Parathyroid adenoma (tissue), 2 donors: ENCODE measurements at regions not wholly inside any gene's neighbourhood (a gene's known extent, or its start where the extent isn't known, plus 50 kb on each side); places are given as distances from the start of the nearest gene placed in this dataset.

Experiments
- H2AFZ ChIP-seq: fragments of 300-600 bp; sonication (generic); one replicate; pipeline ENCODE4 v1.7.0; 2017; ENCODE audit warnings: antibody characterized with exemption, mild to moderate bottlenecking
- H3K27ac ChIP-seq: fragments of 300-600 bp; sonication (generic); one replicate; pipeline ENCODE4 v1.7.0; 2017
- H3K27me3 ChIP-seq: fragments of 300-600 bp; sonication (generic); one replicate; pipeline ENCODE4 v1.7.0; 2017; ENCODE audit warnings: low read length; ENCODE audit not compliant: control insufficient read depth, insufficient read depth
- H3K36me3 ChIP-seq: fragments of 300-600 bp; sonication (generic); one replicate; pipeline ENCODE4 v1.7.0; 2017; ENCODE audit warnings: low read length; ENCODE audit not compliant: control insufficient read depth, insufficient read depth
- H3K4me1 ChIP-seq: fragments of 300-600 bp; sonication (generic); one replicate; pipeline ENCODE4 v1.7.0; 2017; ENCODE audit warnings: control low read depth
- H3K4me2 ChIP-seq: fragments of 300-600 bp; sonication (generic); one replicate; pipeline ENCODE4 v1.7.0; 2017; ENCODE audit warnings: low read length
- H3K4me3 ChIP-seq: fragments of 300-600 bp; sonication (generic); one replicate; pipeline ENCODE4 v1.7.0; 2017; ENCODE audit warnings: low read depth, low read length
- H3K79me2 ChIP-seq: fragments of 300-600 bp; sonication (generic); one replicate; pipeline ENCODE4 v1.7.0; 2017; ENCODE audit warnings: control low read depth
- H3K9ac ChIP-seq: fragments of 300-600 bp; sonication (generic); one replicate; pipeline ENCODE4 v1.7.0; 2017; ENCODE audit warnings: mild to moderate bottlenecking
- H3K9me3 ChIP-seq: fragments of 300-600 bp; sonication (generic); one replicate; pipeline ENCODE4 v1.7.0; 2017; ENCODE audit warnings: low read length; ENCODE audit not compliant: control insufficient read depth
- CTCF ChIP-seq: fragments of 300-600 bp; sonication (generic); IDR thresholded peaks from one replicate; pipeline ENCODE4 v1.7.0; 2017; ENCODE audit warnings: antibody characterized with exemption, mild to moderate bottlenecking
- donor health status: primary hyperparathyroidism.

GRCh38 chr6:119602215-119603178 is 252.9 kb upstream of the MAN1A1 start:
- no peak overlapping the region for H3K9ac ChIP-seq
- H3K27ac ChIP-seq, result no peak overlapping the region
- no peak overlapping the region for H3K4me3 ChIP-seq
- H3K36me3 ChIP-seq, result no peaks in the 10 kb centered on the region
- H3K9me3 ChIP-seq, result no peaks in the 10 kb centered on the region
- no peak for TF ChIP-seq CTCF
- no peak overlapping the region for H3K4me2 ChIP-seq
- no peaks in the 10 kb centered on the region for H3K79me2 ChIP-seq
- H3K27me3 ChIP-seq, result no peaks in the 10 kb centered on the region
- H3K4me1 ChIP-seq, result no peaks in the 10 kb centered on the region
- no peak overlapping the region for H2AFZ ChIP-seq

- no peaks in the 10 kb centered on the region for H3K79me2 ChIP-seq
- no peaks in the 10 kb centered on the region for H3K36me3 ChIP-seq
- TF ChIP-seq CTCF, result no peak
- no peaks in the 10 kb centered on the region for H3K9me3 ChIP-seq
- no peak overlapping the region for H3K4me2 ChIP-seq
- no peak overlapping the region for H2AFZ ChIP-seq
- no peak overlapping the region for H3K27ac ChIP-seq
- H3K4me1 ChIP-seq, result no peaks in the 10 kb centered on the region
- H3K9ac ChIP-seq, result no peak overlapping the region
- no peaks in the 10 kb centered on the region for H3K27me3 ChIP-seq
- no peak overlapping the region for H3K4me3 ChIP-seq
Observed at GRCh38 chr6:119598883-119599282, 249.3 kb upstream of the MAN1A1 start.

GRCh38 chr6:119594907-119595306 is 245.3 kb upstream of the MAN1A1 start:
- Histone ChIP-seq H3K4me3 (no peak overlapping the region), H3K4me2 (no peak overlapping the region), H3K27ac (no peak overlapping the region), H3K9me3 (no peaks in the 10 kb centered on the region), H3K9ac (no peak overlapping the region), H3K27me3 (no peaks in the 10 kb centered on the region), H3K36me3 (no peaks in the 10 kb centered on the region), H2AFZ (no peak overlapping the region), H3K4me1 (no peaks in the 10 kb centered on the region), H3K79me2 (no peaks in the 10 kb centered on the region)
- TF ChIP-seq CTCF, result no peak

GRCh38 chr6:119591235-119591634 is 241.7 kb upstream of the MAN1A1 start:
- H2AFZ ChIP-seq, result no peak overlapping the region
- no peak overlapping the region for H3K4me3 ChIP-seq
- no peak overlapping the region for H3K4me2 ChIP-seq
- H3K9me3 ChIP-seq, result no peaks in the 10 kb centered on the region
- H3K4me1 ChIP-seq, result no peaks in the 10 kb centered on the region
- TF ChIP-seq CTCF, result no peak
- no peak overlapping the region for H3K9ac ChIP-seq
- no peaks in the 10 kb centered on the region for H3K79me2 ChIP-seq
- H3K36me3 ChIP-seq, result no peaks in the 10 kb centered on the region
- no peak overlapping the region for H3K27ac ChIP-seq
- H3K27me3 ChIP-seq, result no peaks in the 10 kb centered on the region

GRCh38 chr6:119590066-119590465 is 240.5 kb upstream of the MAN1A1 start:
- no peaks in the 10 kb centered on the region for H3K4me1 ChIP-seq
- H3K9ac ChIP-seq, result no peak overlapping the region
- H3K27me3 ChIP-seq, result no peaks in the 10 kb centered on the region
- H3K36me3 ChIP-seq, result no peaks in the 10 kb centered on the region
- H2AFZ ChIP-seq, result no peak overlapping the region
- TF ChIP-seq CTCF, result no peak
- no peaks in the 10 kb centered on the region for H3K9me3 ChIP-seq
- H3K4me2 ChIP-seq, result no peak overlapping the region
- no peak overlapping the region for H3K4me3 ChIP-seq
- no peaks in the 10 kb centered on the region for H3K79me2 ChIP-seq
- no peak overlapping the region for H3K27ac ChIP-seq
